CD4-positive, CD25-positive, alpha-beta regulatory T cell (primary cell): ENCODE measurements at regions not wholly inside any gene's neighbourhood (a gene's known extent, or its start where the extent isn't known, plus 50 kb on each side); places are given as distances from the start of the nearest gene placed in this dataset.
"Not testable (repeated sequence)": the region's sequence is repeated elsewhere in the genome, so short reads cannot be mapped to it uniquely, and the experiment has no call there.

Experiments
- ATAC-seq, 2 donors: fragments of 150-1000 bp; cut with Tn5 transposase; one replicate each; pipeline ENCODE4 v1.10.0; 2021; ENCODE audit warnings: low read depth in 2 of 2, moderate number of reproducible peaks in 2 of 2, moderate library complexity in 1 of 2
- DNase-seq, 3 donors: peaks; one replicate each; pipeline versions ENCODE4 v3.0.0 to v3.0.0-alpha.2; 2012 to 2022; ENCODE audit warnings: mixed read lengths in 1 of 3
- H3K27ac ChIP-seq: one replicate; pipeline ENCODE4 v1.7.0; 2013; ENCODE audit warnings: mild to moderate bottlenecking, low read length; ENCODE audit not compliant: insufficient read depth, poor library complexity, severe bottlenecking
- H3K27me3 ChIP-seq: one replicate; pipeline ENCODE4 v1.7.0; 2013; ENCODE audit warnings: low read length; ENCODE audit not compliant: control insufficient read depth, insufficient read depth
- H3K36me3 ChIP-seq: one replicate; pipeline ENCODE4 v1.7.0; 2013; ENCODE audit warnings: mild to moderate bottlenecking, low read length, moderate library complexity; ENCODE audit not compliant: control insufficient read depth, insufficient read depth
- H3K4me1 ChIP-seq: 2 replicates; pipeline ENCODE4 v1.7.0; 2013; ENCODE audit warnings: mild to moderate bottlenecking, low read length; ENCODE audit not compliant: insufficient read depth, control insufficient read depth, poor library complexity, severe bottlenecking
- H3K4me3 ChIP-seq: one replicate; pipeline ENCODE4 v1.7.0; 2013; ENCODE audit warnings: low read depth, mild to moderate bottlenecking, low read length, moderate library complexity
- H3K9me3 ChIP-seq, 2 experiments: 1 replicate in 1 of 2; 2 replicates in 1 of 2; pipeline ENCODE4 v1.7.0; 2013; ENCODE audit warnings: low read length in 2 of 2, mild to moderate bottlenecking in 1 of 2, moderate library complexity in 1 of 2; ENCODE audit not compliant: control insufficient read depth in 2 of 2
- H3K27ac Mint-ChIP-seq, 3 donors: one replicate each; pipeline ENCODE4 v1.8.0; 2020 to 2022; ENCODE audit warnings: mild to moderate bottlenecking in 3 of 3, mixed read lengths in 3 of 3, moderate library complexity in 2 of 3
- H3K27me3 Mint-ChIP-seq: one replicate; pipeline ENCODE4 v1.8.0; 2022; ENCODE audit warnings: mild to moderate bottlenecking, mixed read lengths
- H3K36me3 Mint-ChIP-seq: one replicate; pipeline ENCODE4 v1.8.0; 2020; ENCODE audit warnings: mixed read lengths
- H3K4me1 Mint-ChIP-seq, 4 donors: one replicate each; pipeline ENCODE4 v1.8.0; 2020 to 2022; ENCODE audit warnings: mixed read lengths in 4 of 4, mild to moderate bottlenecking in 1 of 4
- H3K4me3 Mint-ChIP-seq, 4 donors: one replicate each; pipeline ENCODE4 v1.8.0; 2020 to 2022; ENCODE audit warnings: mild to moderate bottlenecking in 4 of 4, mixed read lengths in 4 of 4, moderate library complexity in 3 of 4
- H3K9me3 Mint-ChIP-seq, 7 donors: one replicate each; pipeline ENCODE4 v1.8.0; 2020 to 2022; ENCODE audit warnings: mixed read lengths in 7 of 7, mild to moderate bottlenecking in 3 of 7, moderate library complexity in 2 of 7

DNA sequence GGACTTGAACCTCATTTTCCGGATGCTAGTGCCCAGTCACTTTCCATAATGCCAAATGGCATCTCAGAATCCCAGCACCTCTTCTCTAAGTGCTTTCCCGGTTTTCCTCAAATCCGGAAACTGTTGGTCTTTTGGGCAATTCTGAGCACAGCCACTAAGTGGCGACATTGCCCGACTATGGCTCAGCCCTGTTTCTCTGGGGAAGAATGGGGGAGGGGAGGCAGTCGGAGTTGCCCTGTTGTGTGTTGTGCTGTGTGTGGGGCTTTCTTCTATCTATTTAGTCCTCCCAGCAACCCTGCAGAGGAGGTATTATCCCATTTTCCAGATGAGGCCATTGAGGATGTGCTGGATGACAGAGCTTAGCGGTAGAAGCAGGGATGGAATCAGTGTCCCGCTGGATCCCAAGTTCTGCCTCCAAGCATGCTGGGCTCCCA, 175.0 kb downstream of the FCRL5 start:
- not testable (repeated sequence) for H3K27me3 ChIP-seq, H3K36me3 Mint-ChIP-seq, H3K27ac Mint-ChIP-seq, H3K4me1 ChIP-seq, H3K4me3 Mint-ChIP-seq, H3K36me3 ChIP-seq, H3K9me3 Mint-ChIP-seq, H3K4me1 Mint-ChIP-seq, H3K9me3 ChIP-seq, H3K27ac ChIP-seq, ATAC-seq, H3K4me3 ChIP-seq
- DNase-seq: peak in 1 of 3 donors; percentile 7
- H3K27me3 Mint-ChIP-seq: peaks cover 14% of the 10 kb centered on the region

DNA sequence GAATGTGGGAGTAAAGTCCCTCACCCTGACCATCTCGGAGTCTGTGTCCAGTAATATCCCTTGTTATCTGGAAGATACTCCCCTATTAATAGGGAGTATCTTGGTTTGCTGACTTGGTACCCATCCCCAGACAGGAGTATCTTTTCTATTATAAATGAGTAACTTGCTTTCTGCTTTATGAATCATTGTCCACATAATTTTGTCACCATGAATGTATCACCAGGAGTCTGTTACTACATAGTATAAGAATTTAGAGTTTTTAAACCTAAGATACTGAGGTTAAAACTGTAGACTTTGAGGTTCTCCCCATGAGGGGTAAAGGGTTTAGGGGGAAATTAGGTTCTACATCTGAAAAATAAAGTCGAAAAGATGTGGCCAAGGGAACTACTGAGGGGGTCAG, 175.6 kb downstream of the FCRL5 start:
- peaks cover 15% of the 10 kb centered on the region for H3K27me3 Mint-ChIP-seq
- Histone ChIP-seq H3K9me3 (no peaks in the 10 kb centered on the region), H3K27me3 (peaks cover 6% of the 10 kb centered on the region), H3K36me3 (no peaks in the 10 kb centered on the region), H3K4me3 (no peak overlapping the region), H3K4me1 (no peaks in the 10 kb centered on the region), H3K27ac (no peak overlapping the region)
- H3K36me3 Mint-ChIP-seq: no peaks in the 10 kb centered on the region
- peaks cover 0 to 1% (median 0%) of the 10 kb centered on the region in 7 donors for H3K9me3 Mint-ChIP-seq
- H3K4me3 Mint-ChIP-seq: no peak overlapping the region
- ATAC-seq (no peak), DNase-seq (no peak)
- no peak overlapping the region for H3K27ac Mint-ChIP-seq
- no peaks in the 10 kb centered on the region for H3K4me1 Mint-ChIP-seq

GRCh38 chr1:157372311-157372710, 180.0 kb downstream of the FCRL5 start:
- H3K9me3 Mint-ChIP-seq, H3K4me3 Mint-ChIP-seq, H3K9me3 ChIP-seq, H3K4me1 ChIP-seq, H3K36me3 ChIP-seq, H3K4me1 Mint-ChIP-seq, DNase-seq, H3K27ac ChIP-seq, H3K27me3 ChIP-seq, H3K36me3 Mint-ChIP-seq, H3K4me3 ChIP-seq, H3K27ac Mint-ChIP-seq, ATAC-seq: not testable (repeated sequence)
- H3K27me3 Mint-ChIP-seq: peaks cover 15% of the 10 kb centered on the region

DNA sequence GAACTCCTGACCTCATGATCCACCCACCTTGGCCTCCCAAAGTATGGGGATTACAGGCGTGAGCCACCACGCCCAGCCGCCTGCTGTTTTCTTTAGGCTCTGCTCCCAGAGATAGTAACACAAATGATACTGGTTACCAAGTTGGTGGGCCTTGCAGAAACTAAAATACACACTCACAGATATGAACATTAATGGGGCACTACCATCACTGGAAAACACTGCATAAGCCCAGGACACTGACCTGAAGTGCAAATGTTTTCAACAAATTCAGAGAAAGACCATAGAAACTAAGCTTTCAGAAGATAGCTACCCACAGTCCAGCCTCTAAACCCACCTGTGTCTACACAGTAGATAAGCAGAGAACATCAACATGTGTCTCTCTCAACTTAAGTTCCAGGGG, 180.5 kb downstream of the FCRL5 start:
- Mint-ChIP-seq H3K9me3 (no peaks in the 10 kb centered on the region), H3K4me3 (no peak overlapping the region), H3K27ac (no peak overlapping the region), H3K36me3 (no peaks in the 10 kb centered on the region), H3K27me3 (peaks cover 13% of the 10 kb centered on the region), H3K4me1 (no peaks in the 10 kb centered on the region)
- no peak for ATAC-seq
- Histone ChIP-seq H3K4me3 (no peak overlapping the region), H3K4me1 (no peaks in the 10 kb centered on the region), H3K9me3 (no peaks in the 10 kb centered on the region), H3K27ac (no peak overlapping the region), H3K27me3 (peaks cover 5% of the 10 kb centered on the region), H3K36me3 (no peaks in the 10 kb centered on the region)
- no peak for DNase-seq

DNA sequence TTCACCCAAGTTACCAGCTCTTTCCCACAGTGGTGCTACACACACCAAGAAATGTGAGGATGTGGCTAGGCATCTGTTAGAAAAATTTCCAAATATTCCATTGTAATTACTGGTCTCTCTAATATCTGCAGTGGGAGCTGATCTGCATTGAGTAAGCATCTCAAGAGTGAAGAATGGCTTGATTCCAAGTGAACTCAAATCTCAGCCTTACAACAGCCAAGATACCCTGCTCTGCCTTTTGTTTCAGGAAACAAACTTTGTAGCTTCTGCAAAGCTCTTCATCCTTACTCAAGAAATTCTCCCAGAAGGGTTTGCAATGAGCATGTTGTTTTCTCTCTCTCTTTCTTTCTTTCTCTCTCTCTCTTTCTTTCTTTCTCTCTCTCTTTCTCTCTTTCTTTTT, 181.1 kb downstream of the FCRL5 start:
- no peak overlapping the region for H3K27ac ChIP-seq
- H3K27me3 ChIP-seq: peaks cover 5% of the 10 kb centered on the region
- no peak overlapping the region for H3K4me3 Mint-ChIP-seq
- DNase-seq (no peak), ATAC-seq (no peak)
- no peak overlapping the region for H3K27ac Mint-ChIP-seq
- H3K9me3 ChIP-seq: no peaks in the 10 kb centered on the region
- H3K4me1 Mint-ChIP-seq: no peaks in the 10 kb centered on the region
- H3K27me3 Mint-ChIP-seq: peaks cover 11% of the 10 kb centered on the region
- no peaks in the 10 kb centered on the region for H3K36me3 Mint-ChIP-seq
- H3K4me3 ChIP-seq: no peak overlapping the region
- no peaks in the 10 kb centered on the region for H3K4me1 ChIP-seq
- no peaks in the 10 kb centered on the region for H3K9me3 Mint-ChIP-seq
- no peaks in the 10 kb centered on the region for H3K36me3 ChIP-seq

DNA sequence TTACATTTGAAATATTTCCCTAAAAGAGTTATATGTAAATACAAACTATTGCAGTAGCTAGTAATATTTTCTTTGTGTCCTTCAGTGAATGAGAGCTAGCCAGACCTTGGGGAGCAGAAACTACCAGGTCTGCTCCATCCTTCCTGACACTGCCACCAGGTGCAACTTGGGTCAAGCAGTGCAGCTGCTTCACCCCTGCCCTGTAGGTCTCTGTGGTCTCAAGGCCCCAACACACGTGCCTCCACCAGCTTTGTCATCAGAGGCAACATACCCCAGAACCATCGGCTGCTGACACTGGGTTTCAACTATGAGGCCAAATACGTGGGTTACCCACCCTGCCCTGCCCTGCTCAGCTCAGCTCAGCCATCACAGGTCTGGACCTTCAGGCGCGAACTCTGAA, 181.6 kb downstream of the FCRL5 start:
- H3K4me1 Mint-ChIP-seq: no peaks in the 10 kb centered on the region
- Histone ChIP-seq H3K36me3 (no peaks in the 10 kb centered on the region), H3K27me3 (peaks cover 5% of the 10 kb centered on the region), H3K27ac (no peak overlapping the region), H3K4me1 (no peaks in the 10 kb centered on the region), H3K9me3 (no peaks in the 10 kb centered on the region), H3K4me3 (no peak overlapping the region)
- no peak overlapping the region for H3K27ac Mint-ChIP-seq
- no peak overlapping the region for H3K4me3 Mint-ChIP-seq
- no peak for ATAC-seq
- H3K9me3 Mint-ChIP-seq: no peaks in the 10 kb centered on the region
- no peaks in the 10 kb centered on the region for H3K36me3 Mint-ChIP-seq
- H3K27me3 Mint-ChIP-seq: peaks cover 16% of the 10 kb centered on the region
- no peak for DNase-seq

GRCh38 chr1:157369808-157370521, 182.3 kb downstream of the FCRL5 start:
- Histone ChIP-seq H3K27me3 (peaks cover 5% of the 10 kb centered on the region), H3K27ac (no peak overlapping the region), H3K4me3 (no peak overlapping the region), H3K9me3 (no peaks in the 10 kb centered on the region), H3K4me1 (no peaks in the 10 kb centered on the region), H3K36me3 (no peaks in the 10 kb centered on the region)
- ATAC-seq: no peak
- Mint-ChIP-seq H3K27me3 (peaks cover 18% of the 10 kb centered on the region), H3K4me3 (no peak overlapping the region), H3K27ac (no peak overlapping the region), H3K9me3 (no peaks in the 10 kb centered on the region), H3K4me1 (no peaks in the 10 kb centered on the region), H3K36me3 (no peaks in the 10 kb centered on the region)
- peak; percentile 3 to 57 (median 32) for DNase-seq

- not testable (repeated sequence) for H3K4me3 Mint-ChIP-seq, H3K27ac ChIP-seq, H3K9me3 Mint-ChIP-seq, H3K4me3 ChIP-seq, H3K36me3 Mint-ChIP-seq, H3K36me3 ChIP-seq, DNase-seq, H3K9me3 ChIP-seq, H3K27me3 ChIP-seq, H3K4me1 ChIP-seq, ATAC-seq, H3K4me1 Mint-ChIP-seq, H3K27ac Mint-ChIP-seq
- peaks cover 18% of the 10 kb centered on the region for H3K27me3 Mint-ChIP-seq
Observed at GRCh38 chr1:157368941-157369340, 183.4 kb downstream of the FCRL5 start.
